ENCODE measurements at regions not wholly inside any gene's neighbourhood (a gene's known extent, or its start where the extent isn't known, plus 50 kb on each side); places are given as distances from the start of the nearest gene placed in this dataset.

DNA sequence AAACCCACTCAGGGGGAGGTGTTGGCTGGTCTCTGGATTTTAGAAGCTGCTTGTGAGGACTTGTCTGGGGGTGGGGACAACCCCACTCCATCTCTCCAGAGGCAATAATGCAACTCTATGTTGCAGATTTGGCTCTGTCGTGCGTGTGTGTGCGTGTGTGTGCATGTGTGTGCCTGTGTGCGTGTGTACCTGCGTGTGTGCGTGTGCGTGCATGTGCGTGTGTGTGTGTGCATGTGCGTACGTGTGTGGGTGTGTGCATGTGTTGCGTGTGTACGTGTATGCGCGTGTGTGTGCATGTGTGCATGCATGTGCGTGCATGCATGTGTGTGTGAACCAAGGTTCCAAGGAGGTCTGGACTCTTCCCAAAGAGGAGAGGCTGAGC is 120.4 kb upstream of the LHX1 start:
- TF ChIP-seq, protein P1, sequence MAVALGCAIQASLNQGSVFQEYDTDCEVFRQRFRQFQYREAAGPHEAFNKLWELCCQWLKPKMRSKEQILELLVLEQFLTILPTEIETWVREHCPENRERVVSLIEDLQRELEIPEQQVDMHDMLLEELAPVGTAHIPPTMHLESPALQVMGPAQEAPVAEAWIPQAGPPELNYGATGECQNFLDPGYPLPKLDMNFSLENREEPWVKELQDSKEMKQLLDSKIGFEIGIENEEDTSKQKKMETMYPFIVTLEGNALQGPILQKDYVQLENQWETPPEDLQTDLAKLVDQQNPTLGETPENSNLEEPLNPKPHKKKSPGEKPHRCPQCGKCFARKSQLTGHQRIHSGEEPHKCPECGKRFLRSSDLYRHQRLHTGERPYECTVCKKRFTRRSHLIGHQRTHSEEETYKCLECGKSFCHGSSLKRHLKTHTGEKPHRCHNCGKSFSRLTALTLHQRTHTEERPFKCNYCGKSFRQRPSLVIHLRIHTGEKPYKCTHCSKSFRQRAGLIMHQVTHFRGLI (tag by site-specific recombination; IDR thresholded peaks at IDR 0.05) = no peak
- TF ChIP-seq ZFHX2 (tag by site-specific recombination; conservative IDR thresholded peaks at IDR 0.05) = peak; percentile 83
- peak; percentile 87 for TF ChIP-seq EGR2 (tag by site-specific recombination; IDR thresholded peaks at IDR 0.05; ENCODE audit: low read depth)
- TF ChIP-seq, protein P2, sequence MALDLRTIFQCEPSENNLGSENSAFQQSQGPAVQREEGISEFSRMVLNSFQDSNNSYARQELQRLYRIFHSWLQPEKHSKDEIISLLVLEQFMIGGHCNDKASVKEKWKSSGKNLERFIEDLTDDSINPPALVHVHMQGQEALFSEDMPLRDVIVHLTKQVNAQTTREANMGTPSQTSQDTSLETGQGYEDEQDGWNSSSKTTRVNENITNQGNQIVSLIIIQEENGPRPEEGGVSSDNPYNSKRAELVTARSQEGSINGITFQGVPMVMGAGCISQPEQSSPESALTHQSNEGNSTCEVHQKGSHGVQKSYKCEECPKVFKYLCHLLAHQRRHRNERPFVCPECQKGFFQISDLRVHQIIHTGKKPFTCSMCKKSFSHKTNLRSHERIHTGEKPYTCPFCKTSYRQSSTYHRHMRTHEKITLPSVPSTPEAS (tag by site-specific recombination; IDR thresholded peaks at IDR 0.05) = peak; percentile 97
- no peak for TF ChIP-seq ZNF791 (tag by site-specific recombination; IDR thresholded peaks at IDR 0.05)
- Histone ChIP-seq H3K9me3 (ENCODE audit: control insufficient read depth, insufficient read depth, low read depth, low read length) (no peaks in the 10 kb centered on the region), H3K27ac (ENCODE audit: extremely low read depth, low read depth, low read length) (no peak overlapping the region), H3K4me1 (ENCODE audit: control insufficient read depth, insufficient read depth, low read length) (0 out of 2 replicates have a peak, but pooled peaks cover 3% of the 10 kb centered on the region), H3K4me3 (ENCODE audit: low read depth, low read length) (no peak overlapping the region), H3K36me3 (ENCODE audit: control insufficient read depth in 2 of 2, insufficient read depth in 1 of 2, low read length in 2 of 2) (no peaks in the 10 kb centered on the region)
- POLR2A ChIA-PET = interaction anchor here (1.1 kb wide), 1 partner anchor 44 kb away, joined by 3 read pairs; no protein-coding TSS in a partner anchor
- CTCF ChIA-PET = no interaction called here

DNA sequence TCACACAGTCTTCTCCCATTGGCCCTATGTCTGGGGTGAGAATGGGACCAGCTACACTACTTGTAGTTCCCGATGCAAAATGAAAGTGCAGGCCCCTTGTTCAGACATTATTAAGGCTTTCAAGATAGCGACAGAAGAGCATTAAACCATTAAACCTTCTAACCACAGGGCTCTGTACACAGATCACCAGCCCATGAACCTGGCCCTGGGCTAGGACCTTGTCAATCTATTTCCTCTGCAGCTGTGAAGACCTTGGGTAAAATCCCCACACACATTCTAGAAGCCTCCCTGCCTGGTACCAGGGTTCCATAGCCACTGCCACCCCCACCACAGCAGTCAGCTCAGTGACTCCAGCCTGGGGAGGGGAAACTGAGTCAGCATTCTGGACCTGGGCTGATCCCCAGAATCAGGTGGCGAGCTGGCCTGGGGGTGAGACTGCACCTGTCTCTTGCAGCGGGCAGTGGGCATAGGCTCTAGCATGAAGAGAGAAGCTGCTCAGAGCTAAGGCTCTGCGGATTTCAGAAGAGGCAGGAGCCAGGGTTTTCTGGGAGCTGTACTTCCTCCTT is 119.7 kb upstream of the LHX1 start:
- Histone ChIP-seq H3K4me3 (ENCODE audit: low read depth, low read length) (no peak overlapping the region), H3K4me1 (ENCODE audit: control insufficient read depth, insufficient read depth, low read length) (0 out of 2 replicates have a peak, but pooled peaks cover 3% of the 10 kb centered on the region), H3K27ac (ENCODE audit: extremely low read depth, low read depth, low read length) (no peak overlapping the region), H3K36me3 (ENCODE audit: control insufficient read depth in 2 of 2, insufficient read depth in 1 of 2, low read length in 2 of 2) (no peaks in the 10 kb centered on the region), H3K9me3 (ENCODE audit: control insufficient read depth, insufficient read depth, low read depth, low read length) (no peaks in the 10 kb centered on the region)
- CTCF ChIA-PET = no interaction called here
- TF ChIP-seq PRDM1 (tag by site-specific recombination; IDR thresholded peaks at IDR 0.05) = no peak
- TF ChIP-seq BCL11B (tag by site-specific recombination; IDR thresholded peaks at IDR 0.05; ENCODE audit: low read depth) = no peak
- POLR2A ChIA-PET = interaction anchor here (1.1 kb wide), 1 partner anchor 44 kb away, joined by 3 read pairs; no protein-coding TSS in a partner anchor

DNA sequence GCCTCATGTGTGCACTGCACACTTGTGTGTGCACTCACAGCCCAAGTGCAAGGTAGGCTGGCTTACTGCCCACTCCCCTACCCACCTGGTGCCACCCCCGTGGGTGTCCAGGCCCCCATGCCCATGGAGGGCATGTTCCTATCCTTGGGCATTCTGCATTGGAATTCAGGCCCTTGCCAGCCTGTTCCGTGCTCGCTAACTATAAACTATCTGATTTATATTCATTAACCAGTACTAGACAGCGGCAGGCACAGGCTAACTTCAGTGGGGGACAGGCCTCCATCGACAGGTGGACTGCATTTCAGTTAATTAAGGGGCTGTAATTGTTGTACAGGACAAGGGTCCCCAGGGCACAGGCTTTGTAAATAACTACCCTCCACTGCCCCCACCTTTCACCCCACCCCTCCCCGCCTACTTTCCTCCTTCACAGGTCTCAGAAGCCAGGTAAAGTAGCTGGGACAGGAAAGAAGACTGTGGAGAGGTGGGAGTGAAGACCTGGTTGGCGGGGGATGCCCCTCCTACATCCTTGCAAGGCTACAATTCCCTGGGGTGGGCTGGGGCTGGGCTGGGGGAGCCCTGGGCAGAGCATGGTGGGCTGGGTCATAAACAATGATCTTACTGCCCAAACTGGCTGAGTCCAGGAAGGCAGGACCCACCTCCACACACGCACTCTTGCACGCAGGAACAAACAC is 119.0 kb upstream of the LHX1 start:
- ChIA-PET CTCF (interaction anchor here (0.7 kb wide), 1 partner anchor 16 kb away, joined by 4 read pairs; no protein-coding TSS in a partner anchor), POLR2A (no interaction called here)
- no peak overlapping the region for H3K4me3 ChIP-seq (ENCODE audit: low read depth, low read length)
- no peaks in the 10 kb centered on the region for H3K36me3 ChIP-seq (ENCODE audit: control insufficient read depth in 2 of 2, insufficient read depth in 1 of 2, low read length in 2 of 2)
- no peak overlapping the region for H3K27ac ChIP-seq (ENCODE audit: extremely low read depth, low read depth, low read length)
- no peaks in the 10 kb centered on the region for H3K9me3 ChIP-seq (ENCODE audit: control insufficient read depth, insufficient read depth, low read depth, low read length)
- no peak for TF ChIP-seq IKZF3 (tag by site-specific recombination; IDR thresholded peaks at IDR 0.05)
- peak; percentile 85 for TF ChIP-seq EGR2 (tag by site-specific recombination; IDR thresholded peaks at IDR 0.05; ENCODE audit: low read depth)
- no peak for TF ChIP-seq YY1 (tag by site-specific recombination; IDR thresholded peaks at IDR 0.05)
- TF ChIP-seq ZNF292 (tag by site-specific recombination; IDR thresholded peaks at IDR 0.05; ENCODE audit: borderline replicate concordance, low read depth) = no peak
- TF ChIP-seq SCRT2 (tag by site-specific recombination; IDR thresholded peaks at IDR 0.05) = 0 out of 2 replicates have a peak, but pooled peaks have one; percentile 20
- TF ChIP-seq ZFHX2 (tag by site-specific recombination; conservative IDR thresholded peaks at IDR 0.05) = peak; percentile 68
- H3K4me1 ChIP-seq (ENCODE audit: control insufficient read depth, insufficient read depth, low read length) = no peaks in the 10 kb centered on the region

DNA sequence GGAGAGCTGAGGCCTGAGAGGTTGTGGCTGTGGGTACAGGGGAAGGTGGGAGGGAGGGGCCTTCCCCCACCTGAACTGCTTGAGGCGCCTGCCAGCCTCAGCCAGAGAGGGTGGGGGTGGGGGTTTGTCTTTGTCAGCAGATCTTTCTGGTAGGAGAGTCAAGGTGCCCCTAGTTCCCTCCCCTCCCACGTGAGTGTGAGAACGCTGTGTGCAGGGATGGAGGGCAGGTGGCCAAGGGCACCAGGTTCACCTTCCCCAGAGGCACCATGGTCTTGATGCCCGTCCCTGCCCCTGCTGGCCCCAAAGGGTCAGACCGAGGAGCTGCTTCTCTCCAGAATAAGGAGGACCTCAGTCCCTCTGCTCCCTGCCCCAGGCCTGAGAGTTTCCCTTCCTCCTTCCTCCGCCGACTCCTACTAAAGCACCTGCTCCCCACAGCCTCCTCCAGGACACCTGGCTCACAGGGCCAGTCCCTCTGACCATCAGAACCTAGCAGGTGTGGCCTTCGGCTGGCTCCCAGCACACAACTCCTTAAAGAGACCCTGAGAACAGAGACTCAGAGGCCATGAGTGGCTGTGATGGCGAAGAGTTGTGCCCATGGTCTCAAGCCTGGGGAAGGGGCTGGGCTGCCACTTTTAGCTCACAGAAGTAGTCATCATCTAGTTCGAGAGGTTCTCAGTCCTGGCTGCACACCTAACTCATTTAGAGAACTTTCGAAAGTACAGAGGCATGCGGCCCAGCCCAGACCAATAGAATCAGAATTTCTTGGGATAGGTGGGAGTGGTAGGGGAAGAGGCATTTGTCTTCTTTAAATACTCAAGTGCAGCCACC is 113.2 kb upstream of the LHX1 start:
- no peak overlapping the region for H3K4me3 ChIP-seq (ENCODE audit: low read depth, low read length)
- H3K27ac ChIP-seq (ENCODE audit: extremely low read depth, low read depth, low read length) = no peak overlapping the region
- TF ChIP-seq ZNF571 (tag by site-specific recombination; IDR thresholded peaks at IDR 0.05) (no peak), EGR2 (tag by site-specific recombination; IDR thresholded peaks at IDR 0.05; ENCODE audit: low read depth) (0 out of 2 replicates have a peak, but pooled peaks have one; percentile 13)
- no peaks in the 10 kb centered on the region for H3K36me3 ChIP-seq (ENCODE audit: control insufficient read depth in 2 of 2, insufficient read depth in 1 of 2, low read length in 2 of 2)
- no peaks in the 10 kb centered on the region for H3K9me3 ChIP-seq (ENCODE audit: control insufficient read depth, insufficient read depth, low read depth, low read length)
- POLR2A ChIA-PET = no interaction called here
- H3K4me1 ChIP-seq (ENCODE audit: control insufficient read depth, insufficient read depth, low read length) = no peaks in the 10 kb centered on the region
- CTCF ChIA-PET = no interaction called here

Data from HEK293 (cell line).